GM23248 (cell line): ENCODE measurements at regions not wholly inside any gene's neighbourhood (a gene's known extent, or its start where the extent isn't known, plus 50 kb on each side); places are given as distances from the start of the nearest gene placed in this dataset.
"Not testable (repeated sequence)": the region's sequence is repeated elsewhere in the genome, so short reads cannot be mapped to it uniquely, and the experiment has no call there.

Experiments used
- DNase-seq: peaks from one replicate; pipeline ENCODE4 v3.0.0-alpha.2; 2015
- H2AFZ ChIP-seq: fragments of 200-600 bp; sonication (generic); 2 replicates; pipeline ENCODE4 v1.6.1; 2016; ENCODE audit warnings: antibody characterized with exemption
- H3F3A ChIP-seq: fragments of 200-600 bp; sonication (generic); 2 replicates; pipeline ENCODE4 v1.6.1; 2016; ENCODE audit warnings: mild to moderate bottlenecking, antibody characterized with exemption, mixed run types; ENCODE audit not compliant: insufficient read depth
- H3K27ac ChIP-seq: fragments of 200-600 bp; sonication (generic); 2 replicates; pipeline ENCODE4 v1.5.1; 2016; ENCODE audit warnings: mild to moderate bottlenecking
- H3K27me3 ChIP-seq: fragments of 200-600 bp; sonication (generic); replicated peaks from 2 replicates; pipeline ENCODE4 v1.6.1; 2016; ENCODE audit warnings: mild to moderate bottlenecking; ENCODE audit not compliant: insufficient read depth
- H3K36me3 ChIP-seq: fragments of 200-600 bp; sonication (generic); 2 replicates; pipeline ENCODE4 v1.6.1; 2016; ENCODE audit warnings: low read depth, mild to moderate bottlenecking
- H3K4me1 ChIP-seq: fragments of 200-600 bp; sonication (generic); 2 replicates; pipeline ENCODE4 v1.6.1; 2016; ENCODE audit warnings: mild to moderate bottlenecking; ENCODE audit not compliant: insufficient read depth
- H3K4me2 ChIP-seq: fragments of 200-600 bp; sonication (generic); one replicate; pipeline ENCODE4 v1.6.1; 2016; ENCODE audit warnings: mild to moderate bottlenecking; ENCODE audit not compliant: unreplicated experiment
- H3K4me3 ChIP-seq: fragments of 200-600 bp; sonication (generic); 2 replicates; pipeline ENCODE4 v1.5.1; 2016; ENCODE audit warnings: mild to moderate bottlenecking
- H3K79me2 ChIP-seq: fragments of 200-600 bp; sonication (generic); 2 replicates; pipeline ENCODE4 v1.6.1; 2016; ENCODE audit warnings: mild to moderate bottlenecking; ENCODE audit not compliant: insufficient read depth
- H3K9ac ChIP-seq: fragments of 200-600 bp; sonication (generic); 2 replicates; pipeline ENCODE4 v1.6.1; 2016; ENCODE audit warnings: mild to moderate bottlenecking
- H3K9me2 ChIP-seq: fragments of 200-600 bp; sonication (generic); 2 replicates; pipeline ENCODE4 v1.6.1; 2016; ENCODE audit warnings: mixed run types, mild to moderate bottlenecking, moderate library complexity; ENCODE audit not compliant: insufficient read depth
- H3K9me3 ChIP-seq: fragments of 200-600 bp; sonication (generic); one replicate; pipeline ENCODE4 v1.6.1; 2017; ENCODE audit warnings: low read depth
- H4K20me1 ChIP-seq: fragments of 200-600 bp; sonication (generic); 2 replicates; pipeline ENCODE4 v1.6.0; 2016; ENCODE audit not compliant: insufficient read depth
- EZH2 ChIP-seq: fragments of 200-600 bp; sonication (generic); IDR thresholded peaks from 2 replicates; pipeline ENCODE4 v1.6.1; 2018; ENCODE audit warnings: antibody characterized with exemption, mild to moderate bottlenecking; ENCODE audit not compliant: insufficient read depth, poor library complexity, severe bottlenecking
- EZH2phosphoT487 ChIP-seq: fragments of 200-600 bp; sonication (generic); IDR thresholded peaks from 2 replicates; pipeline ENCODE4 v1.6.1; 2018; ENCODE audit warnings: antibody characterized with exemption, moderate library complexity, mild to moderate bottlenecking, low read depth; ENCODE audit not compliant: insufficient read depth
- WGBS, 2 experiments: methylation state at CpG; one replicate each; pipeline ENCODE4 v1.1.6; 2015 to 2017; ENCODE audit warnings: low lambda C conversion rate in 2 of 2, low coverage in 1 of 2; ENCODE audit errors: missing lambda C conversion rate in 2 of 2; 5-methylcytosine and 5-hydroxymethylcytosine counted together
- in situ Hi-C: fragments of 300-500 bp; cut with MboI; formaldehyde crosslinking; loops from 2 replicates; pipeline ENCODE4 v1.15.0; 2020

DNA sequence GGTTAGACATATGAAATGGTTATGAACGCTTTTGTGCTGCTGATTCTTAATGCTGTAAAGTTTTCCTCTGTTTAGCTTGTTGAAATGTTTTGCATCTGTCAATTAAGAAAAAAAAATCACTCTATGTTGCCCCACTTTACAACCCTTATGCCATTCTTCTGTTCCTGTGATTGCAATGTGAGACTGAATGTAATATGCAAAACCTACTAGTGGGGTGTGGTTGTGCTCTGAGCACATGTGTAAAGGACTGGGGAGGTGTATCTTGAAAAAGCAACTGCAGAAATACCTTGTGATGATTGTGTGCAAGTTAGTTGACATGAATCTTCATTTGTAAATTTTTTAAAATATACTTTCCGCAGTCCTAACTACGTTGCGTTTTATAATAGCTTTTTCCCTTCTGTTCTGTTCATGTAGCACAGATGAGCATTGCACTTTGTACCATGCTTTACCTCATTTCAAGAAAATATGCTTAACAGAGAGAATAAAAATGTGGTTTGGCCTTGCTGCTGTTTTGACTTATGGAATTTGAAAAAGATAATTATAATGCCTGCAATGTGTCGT is 357.0 kb upstream of the PIK3R1 start:
- DNase-seq = no peak
- 94 to 96% methylated on average over 5 of the region's 5 CpGs for WGBS, 2 experiments
- H3K27ac ChIP-seq = no peak overlapping the region

GRCh38 chr5:67857502-67857901 is 358.1 kb upstream of the PIK3R1 start:
- H3K4me1 ChIP-seq = no peaks in the 10 kb centered on the region
- H3K9ac ChIP-seq = no peak overlapping the region
- H3K4me3 ChIP-seq = no peak overlapping the region
- H4K20me1 ChIP-seq = no peaks in the 10 kb centered on the region
- no peaks in the 10 kb centered on the region for H3K27me3 ChIP-seq
- no peak overlapping the region for H3K27ac ChIP-seq
- DNase-seq = no peak
- no peak for TF ChIP-seq EZH2phosphoT487
- TF ChIP-seq EZH2 = no peak
- no peak overlapping the region for H2AFZ ChIP-seq
- H3K9me3 ChIP-seq = no peaks in the 10 kb centered on the region
- H3K79me2 ChIP-seq = no peaks in the 10 kb centered on the region
- in situ Hi-C loops = no loop called here
- no peaks in the 10 kb centered on the region for H3F3A ChIP-seq
- no peaks in the 10 kb centered on the region for H3K9me2 ChIP-seq
- no peaks in the 10 kb centered on the region for H3K36me3 ChIP-seq
- WGBS, 2 experiments = 94 to 95% methylated on average over 1 of the region's 1 CpG
- no peak overlapping the region for H3K4me2 ChIP-seq

More for the DNA sequence above, 357.0 kb upstream of the PIK3R1 start:
- H3K27me3 ChIP-seq = no peaks in the 10 kb centered on the region
- no peaks in the 10 kb centered on the region for H3K9me3 ChIP-seq
- no peaks in the 10 kb centered on the region for H3K4me1 ChIP-seq
- no peaks in the 10 kb centered on the region for H3K36me3 ChIP-seq
- H2AFZ ChIP-seq = no peak overlapping the region
- no peaks in the 10 kb centered on the region for H3K9me2 ChIP-seq
- H3K4me3 ChIP-seq = no peak overlapping the region
- in situ Hi-C loops = no loop called here
- H3K79me2 ChIP-seq = no peaks in the 10 kb centered on the region
- H3K4me2 ChIP-seq = no peak overlapping the region
- H3K9ac ChIP-seq = no peak overlapping the region
- H4K20me1 ChIP-seq = no peaks in the 10 kb centered on the region
- H3F3A ChIP-seq = no peaks in the 10 kb centered on the region
- TF ChIP-seq EZH2 (no peak), EZH2phosphoT487 (no peak)

GRCh38 chr5:67855523-67855922 is 360.0 kb upstream of the PIK3R1 start:
- no peak overlapping the region for H3K9ac ChIP-seq
- no peaks in the 10 kb centered on the region for H3K27me3 ChIP-seq
- no peak overlapping the region for H3K4me3 ChIP-seq
- no peaks in the 10 kb centered on the region for H3F3A ChIP-seq
- H3K9me2 ChIP-seq = no peaks in the 10 kb centered on the region
- no peaks in the 10 kb centered on the region for H4K20me1 ChIP-seq
- in situ Hi-C loops = no loop called here
- no peak for DNase-seq
- H3K4me2 ChIP-seq = no peak overlapping the region
- H2AFZ ChIP-seq = no peak overlapping the region; the same call in 1 of the 2 replicates
- WGBS, 2 experiments = 69 to 77% methylated on average over 5 of the region's 5 CpGs
- H3K9me3 ChIP-seq = no peaks in the 10 kb centered on the region
- TF ChIP-seq EZH2 (no peak), EZH2phosphoT487 (no peak)
- H3K27ac ChIP-seq = no peak overlapping the region
- H3K36me3 ChIP-seq = no peaks in the 10 kb centered on the region
- H3K4me1 ChIP-seq = no peaks in the 10 kb centered on the region
- H3K79me2 ChIP-seq = no peaks in the 10 kb centered on the region

DNA sequence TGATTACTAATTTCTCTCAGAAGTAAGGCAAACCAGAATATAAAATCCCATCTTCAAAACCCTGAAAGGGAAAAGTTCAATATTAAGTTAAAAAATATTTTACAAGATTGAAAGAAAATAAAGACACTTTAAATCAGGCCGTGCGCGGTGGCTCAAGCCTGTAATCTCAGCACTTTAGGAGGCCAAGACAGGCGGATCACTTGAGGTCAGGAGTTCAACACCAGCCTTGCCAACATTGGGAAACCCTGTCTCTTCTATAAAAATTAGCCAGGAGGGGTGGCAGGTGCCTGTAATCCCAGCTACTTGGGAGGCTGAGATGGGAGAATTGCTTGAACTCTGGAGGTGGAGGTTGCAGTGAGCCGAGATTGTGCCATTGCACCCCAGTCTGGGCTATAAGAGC is 364.6 kb upstream of the PIK3R1 start:
- H3K27ac ChIP-seq, H3F3A ChIP-seq, H3K9me3 ChIP-seq, H4K20me1 ChIP-seq, DNase-seq, H3K79me2 ChIP-seq, H2AFZ ChIP-seq, H3K4me2 ChIP-seq, H3K36me3 ChIP-seq, in situ Hi-C loops, H3K9ac ChIP-seq, H3K9me2 ChIP-seq, H3K27me3 ChIP-seq, H3K4me1 ChIP-seq, H3K4me3 ChIP-seq: not testable (repeated sequence)
- WGBS, 2 experiments = 92 to 96% methylated on average over 5 of the region's 5 CpGs

DNA sequence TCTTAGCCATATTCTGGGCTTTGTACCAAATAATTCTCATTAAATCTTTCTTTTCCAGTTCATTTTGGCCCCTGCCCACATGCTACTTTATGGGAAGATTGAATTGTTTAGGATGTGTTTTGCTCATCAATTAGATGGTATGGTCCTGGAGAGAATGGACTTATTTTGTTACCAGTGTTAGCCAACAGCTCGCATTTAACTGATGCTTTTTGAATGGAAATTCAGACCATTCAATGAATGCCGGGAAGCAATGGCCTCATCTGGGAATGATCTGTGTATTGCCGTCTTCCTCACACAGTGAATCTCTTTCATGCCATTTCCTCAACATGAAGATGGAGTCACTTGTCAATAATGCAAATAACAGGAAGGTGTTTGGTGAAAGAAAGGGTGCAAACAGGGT is 370.6 kb upstream of the PIK3R1 start:
- Histone ChIP-seq H3F3A (no peaks in the 10 kb centered on the region), H3K9me2 (no peaks in the 10 kb centered on the region), H3K36me3 (no peaks in the 10 kb centered on the region), H3K4me2 (no peak overlapping the region), H3K9me3 (no peaks in the 10 kb centered on the region), H3K9ac (no peak overlapping the region), H3K4me3 (no peak overlapping the region), H3K4me1 (no peaks in the 10 kb centered on the region), H3K27me3 (no peaks in the 10 kb centered on the region), H2AFZ (no peak overlapping the region), H3K79me2 (no peaks in the 10 kb centered on the region), H3K27ac (no peak overlapping the region), H4K20me1 (no peaks in the 10 kb centered on the region)
- no peak for DNase-seq
- no peak for TF ChIP-seq EZH2
- no peak for TF ChIP-seq EZH2phosphoT487
- in situ Hi-C loops = no loop called here
- WGBS, 2 experiments = 61 to 66% methylated on average over 3 of the region's 3 CpGs
